GM23338 (cell line): ENCODE measurements at regions not wholly inside any gene's neighbourhood (a gene's known extent, or its start where the extent isn't known, plus 50 kb on each side); places are given as distances from the start of the nearest gene placed in this dataset.

Source experiments
- ATAC-seq: fragments of 200-7000 bp; cut with Tn5 transposase; 3 replicates; pipeline ENCODE4 v1.9.1; 2020
- DNase-seq: peaks from one replicate; pipeline ENCODE4 v3.0.0-alpha.2; 2015; ENCODE audit warnings: low spot score
- H2AFZ ChIP-seq: fragments of 200-600 bp; sonication (generic); 2 replicates; pipeline ENCODE4 v1.8.0; 2016; ENCODE audit warnings: antibody characterized with exemption, mild to moderate bottlenecking, moderate library complexity
- H3F3A ChIP-seq: fragments of 200-600 bp; sonication (generic); replicated peaks from 2 replicates; pipeline ENCODE4 v1.8.0; 2017; ENCODE audit warnings: antibody characterized with exemption, mixed run types, low read depth
- H3K27ac ChIP-seq: fragments of 200-600 bp; sonication (generic); 2 replicates; pipeline ENCODE4 v1.6.1; 2016; ENCODE audit warnings: low read depth
- H3K27me3 ChIP-seq: fragments of 200-600 bp; sonication (generic); 2 replicates; pipeline ENCODE4 v1.8.0; 2016; ENCODE audit warnings: mild to moderate bottlenecking, mixed run types, moderate library complexity; ENCODE audit not compliant: insufficient read depth
- H3K36me3 ChIP-seq: fragments of 200-600 bp; sonication (generic); 2 replicates; pipeline ENCODE4 v1.8.0; 2016; ENCODE audit warnings: mild to moderate bottlenecking; ENCODE audit not compliant: insufficient read depth
- H3K4me1 ChIP-seq: fragments of 200-600 bp; sonication (generic); 2 replicates; pipeline ENCODE4 v1.8.0; 2016; ENCODE audit warnings: mild to moderate bottlenecking, moderate library complexity; ENCODE audit not compliant: insufficient read depth
- H3K4me2 ChIP-seq: fragments of 200-600 bp; sonication (generic); 2 replicates; pipeline ENCODE4 v1.7.1; 2017; ENCODE audit warnings: mixed run types
- H3K4me3 ChIP-seq: fragments of 200-600 bp; sonication (generic); 2 replicates; pipeline ENCODE4 v1.6.1; 2016; ENCODE audit warnings: mixed run types
- H3K79me2 ChIP-seq: fragments of 200-600 bp; sonication (generic); replicated peaks from 2 replicates; pipeline ENCODE4 v1.8.0; 2017; ENCODE audit warnings: mild to moderate bottlenecking; ENCODE audit not compliant: insufficient read depth
- H3K9me2 ChIP-seq: fragments of 200-600 bp; sonication (generic); 2 replicates; pipeline ENCODE4 v1.8.0; 2017; ENCODE audit not compliant: insufficient read depth
- H4K20me1 ChIP-seq: fragments of 200-600 bp; sonication (generic); replicated peaks from 2 replicates; pipeline ENCODE4 v1.8.0; 2017; ENCODE audit warnings: mild to moderate bottlenecking; ENCODE audit not compliant: insufficient read depth
- H3K27ac Mint-ChIP-seq: 2 replicates; pipeline ENCODE4 v1.8.0; 2020; ENCODE audit warnings: inconsistent platforms, mild to moderate bottlenecking, moderate library complexity, mixed read lengths
- H3K27me3 Mint-ChIP-seq: 3 replicates; pipeline ENCODE4 v1.8.0; 2022; ENCODE audit warnings: low read depth, mild to moderate bottlenecking, moderate library complexity, mixed read lengths, inconsistent platforms; ENCODE audit not compliant: insufficient read depth, poor library complexity
- H3K36me3 Mint-ChIP-seq: 3 replicates; pipeline ENCODE4 v1.8.0; 2021; ENCODE audit warnings: low read depth, mild to moderate bottlenecking, inconsistent platforms, moderate library complexity, mixed read lengths
- H3K4me1 Mint-ChIP-seq: 3 replicates; pipeline ENCODE4 v1.8.0; 2020; ENCODE audit warnings: mild to moderate bottlenecking, inconsistent platforms, mixed read lengths
- H3K4me3 Mint-ChIP-seq: 3 replicates; pipeline ENCODE4 v1.8.0; 2021; ENCODE audit warnings: moderate library complexity, mild to moderate bottlenecking, inconsistent platforms, mixed read lengths
- H3K9me3 Mint-ChIP-seq: 3 replicates; pipeline ENCODE4 v1.8.0; 2020; ENCODE audit warnings: moderate library complexity, mild to moderate bottlenecking, inconsistent platforms, mixed read lengths
- CREB1 ChIP-seq: fragments of 250-450 bp; sonication (Bioruptor Pico); IDR thresholded peaks from 2 replicates; pipeline ENCODE4 v1.5.0; 2020; ENCODE audit warnings: low read depth, mild to moderate bottlenecking, moderate library complexity
- CTCF ChIP-seq, 2 experiments: fragments of 200-600 bp in 1 of 2; sonication (generic) in 1 of 2; conservative IDR thresholded peaks; 2 replicates each; pipeline versions ENCODE4 v1.5.1 to v1.6.1; 2016 to 2017; ENCODE audit warnings: antibody characterized with exemption in 2 of 2, low read depth in 2 of 2, mild to moderate bottlenecking in 2 of 2, moderate library complexity in 1 of 2
- ETS1 ChIP-seq: IDR thresholded peaks from 2 replicates; pipeline ENCODE4 v1.6.1; 2016; ENCODE audit warnings: antibody characterized with exemption
- EZH2 ChIP-seq: fragments of 200-600 bp; sonication (generic); IDR thresholded peaks from one replicate; pipeline ENCODE4 v1.8.0; 2017; ENCODE audit warnings: antibody characterized with exemption, mild to moderate bottlenecking, low read depth; ENCODE audit not compliant: unreplicated experiment
- EZH2phosphoT487 ChIP-seq: fragments of 200-600 bp; sonication (generic); IDR thresholded peaks from one replicate; pipeline ENCODE4 v1.8.1; 2018; ENCODE audit warnings: antibody characterized with exemption; ENCODE audit not compliant: unreplicated experiment
- JUNB ChIP-seq: IDR thresholded peaks from one replicate; pipeline ENCODE4 v1.6.1; 2016; ENCODE audit warnings: antibody characterized with exemption; ENCODE audit not compliant: unreplicated experiment
- NANOG ChIP-seq: IDR thresholded peaks from 2 replicates; pipeline ENCODE4 v1.6.1; 2016; ENCODE audit warnings: antibody characterized with exemption, borderline replicate concordance
- POLR2AphosphoS5 ChIP-seq: IDR thresholded peaks from 2 replicates; pipeline ENCODE4 v1.6.1; 2016; ENCODE audit warnings: antibody characterized with exemption, low read depth
- REST ChIP-seq: IDR thresholded peaks from one replicate; pipeline ENCODE4 v1.6.1; 2018; ENCODE audit warnings: antibody characterized with exemption; ENCODE audit not compliant: unreplicated experiment
- STAT1 ChIP-seq: IDR thresholded peaks from one replicate; pipeline ENCODE4 v1.6.1; 2016; ENCODE audit warnings: antibody characterized with exemption; ENCODE audit not compliant: unreplicated experiment
- ZNF114 ChIP-seq: fragments of 250-450 bp; sonication (Bioruptor Pico); IDR thresholded peaks from 2 replicates; pipeline ENCODE4 v1.5.0; 2020; ENCODE audit warnings: mild to moderate bottlenecking, moderate library complexity
- ZNF331 ChIP-seq: fragments of 250-450 bp; sonication (Bioruptor Pico); IDR thresholded peaks from 2 replicates; pipeline ENCODE4 v1.5.0; 2020; ENCODE audit warnings: low read depth, mild to moderate bottlenecking, moderate library complexity
- ZNF462 ChIP-seq: fragments of 250-450 bp; sonication (Bioruptor Pico); IDR thresholded peaks from 2 replicates; pipeline ENCODE4 v1.5.0; 2020; ENCODE audit warnings: mild to moderate bottlenecking, moderate library complexity

GRCh38 chr1:53402891-53403655 lies 56.1 kb upstream of the DMRTB1 start:
- Mint-ChIP-seq H3K9me3 (peaks cover 20% of the 10 kb centered on the region), H3K36me3 (peaks cover 15% of the 10 kb centered on the region), H3K4me3 (no peak overlapping the region), H3K27me3 (peaks cover 25% of the 10 kb centered on the region), H3K4me1 (peaks cover 15% of the 10 kb centered on the region), H3K27ac (no peak overlapping the region)
- no peak overlapping the region for H3K4me3 ChIP-seq
- H3K9me2 ChIP-seq: no peaks in the 10 kb centered on the region; the same call in 1 of the 2 replicates
- DNase-seq (no peak), ATAC-seq (no peak)
- no peaks in the 10 kb centered on the region for H3F3A ChIP-seq
- no peaks in the 10 kb centered on the region for H4K20me1 ChIP-seq
- H2AFZ ChIP-seq: no peak overlapping the region
- peaks cover 9% of the 10 kb centered on the region; the same call in 1 of the 2 replicates for H3K4me1 ChIP-seq
- no peak overlapping the region for H3K27ac ChIP-seq
- H3K27me3 ChIP-seq: no peaks in the 10 kb centered on the region
- no peak for TF ChIP-seq REST
- no peak for TF ChIP-seq ZNF331 (CRISPR knock-in tag)
- TF ChIP-seq POLR2AphosphoS5: no peak
- TF ChIP-seq ZNF462 (CRISPR knock-in tag): no peak
- no peak for TF ChIP-seq CREB1 (CRISPR knock-in tag)
- no peak for TF ChIP-seq EZH2phosphoT487
- TF ChIP-seq STAT1: no peak
- no peak for TF ChIP-seq CTCF (conservative IDR thresholded peaks at IDR 0.05; ENCODE audit: low read depth in 2 of 2)
- TF ChIP-seq ETS1: no peak
- no peak for TF ChIP-seq JUNB
- no peak for TF ChIP-seq EZH2
- no peak for TF ChIP-seq ZNF114 (CRISPR knock-in tag)
- no peak for TF ChIP-seq NANOG
- no peaks in the 10 kb centered on the region for H3K36me3 ChIP-seq
- no peak overlapping the region for H3K4me2 ChIP-seq
- no peaks in the 10 kb centered on the region for H3K79me2 ChIP-seq
